ENCODE measurements at regions not wholly inside any gene's neighbourhood (a gene's known extent, or its start where the extent isn't known, plus 50 kb on each side); places are given as distances from the start of the nearest gene placed in this dataset.

GRCh38 chr17:77696151-77696720 is 262.3 kb upstream of the TNRC6C start:
- ATAC-seq: no peak
- peaks cover 11% of the 10 kb centered on the region for H3K4me1 Mint-ChIP-seq
- peaks cover 7% of the 10 kb centered on the region for H3K9me3 Mint-ChIP-seq
- peaks cover 81% of the 10 kb centered on the region for H3K27me3 Mint-ChIP-seq
- no peak overlapping the region for H3K4me3 Mint-ChIP-seq
- no peak overlapping the region for H3K27ac Mint-ChIP-seq
- H3K36me3 Mint-ChIP-seq: no peaks in the 10 kb centered on the region

- Mint-ChIP-seq H3K27me3 (peaks cover 74% of the 10 kb centered on the region), H3K4me1 (peaks cover 6% of the 10 kb centered on the region), H3K36me3 (no peaks in the 10 kb centered on the region), H3K9me3 (peaks cover 11% of the 10 kb centered on the region), H3K4me3 (no peak overlapping the region), H3K27ac (no peak overlapping the region)
- ATAC-seq: no peak
Observed at GRCh38 chr17:77696721-77697460, 261.6 kb upstream of the TNRC6C start.

- ATAC-seq: no peak
- Mint-ChIP-seq H3K36me3 (no peaks in the 10 kb centered on the region), H3K9me3 (peaks cover 17% of the 10 kb centered on the region), H3K27me3 (peaks cover 66% of the 10 kb centered on the region), H3K4me3 (no peak overlapping the region), H3K27ac (no peak overlapping the region), H3K4me1 (no peaks in the 10 kb centered on the region)
Observed at GRCh38 chr17:77697480-77698400, 260.8 kb upstream of the TNRC6C start.

GRCh38 chr17:77698903-77699623 is 259.4 kb upstream of the TNRC6C start:
- no peaks in the 10 kb centered on the region for H3K4me1 Mint-ChIP-seq
- no peak overlapping the region for H3K27ac Mint-ChIP-seq
- H3K27me3 Mint-ChIP-seq: peaks cover 52% of the 10 kb centered on the region
- ATAC-seq: no peak
- no peak overlapping the region for H3K4me3 Mint-ChIP-seq
- H3K9me3 Mint-ChIP-seq: peaks cover 24% of the 10 kb centered on the region
- no peaks in the 10 kb centered on the region for H3K36me3 Mint-ChIP-seq

- H3K4me1 Mint-ChIP-seq: no peaks in the 10 kb centered on the region
- ATAC-seq: no peak
- H3K4me3 Mint-ChIP-seq: no peak overlapping the region
- peaks cover 27% of the 10 kb centered on the region for H3K9me3 Mint-ChIP-seq
- H3K27ac Mint-ChIP-seq: no peak overlapping the region
- H3K36me3 Mint-ChIP-seq: no peaks in the 10 kb centered on the region
- peaks cover 40% of the 10 kb centered on the region for H3K27me3 Mint-ChIP-seq
Observed at GRCh38 chr17:77700165-77700881, 258.2 kb upstream of the TNRC6C start.

- Mint-ChIP-seq H3K4me3 (no peak overlapping the region), H3K36me3 (no peaks in the 10 kb centered on the region), H3K27ac (no peak overlapping the region), H3K27me3 (peaks cover 34% of the 10 kb centered on the region), H3K9me3 (peaks cover 31% of the 10 kb centered on the region), H3K4me1 (no peaks in the 10 kb centered on the region)
- ATAC-seq: no peak
Observed at GRCh38 chr17:77701996-77702395, 256.5 kb upstream of the TNRC6C start.

- peaks cover 31% of the 10 kb centered on the region for H3K9me3 Mint-ChIP-seq
Observed at GRCh38 chr17:77704048-77704815, 254.3 kb upstream of the TNRC6C start.

GRCh38 chr17:77706938-77707337 is 251.6 kb upstream of the TNRC6C start:
- no peak overlapping the region for H3K4me3 Mint-ChIP-seq
- no peaks in the 10 kb centered on the region for H3K36me3 Mint-ChIP-seq
- H3K4me1 Mint-ChIP-seq: no peaks in the 10 kb centered on the region
- no peak for ATAC-seq
- peaks cover 20% of the 10 kb centered on the region for H3K9me3 Mint-ChIP-seq
- H3K27me3 Mint-ChIP-seq: peaks cover 35% of the 10 kb centered on the region
- no peak overlapping the region for H3K27ac Mint-ChIP-seq

More at GRCh38 chr17:77704048-77704815, 254.3 kb upstream of the TNRC6C start:
- H3K27me3 Mint-ChIP-seq: peaks cover 34% of the 10 kb centered on the region
- no peak overlapping the region for H3K27ac Mint-ChIP-seq
- no peak for ATAC-seq
- H3K4me1 Mint-ChIP-seq: no peaks in the 10 kb centered on the region
- H3K4me3 Mint-ChIP-seq: no peak overlapping the region
- H3K36me3 Mint-ChIP-seq: no peaks in the 10 kb centered on the region

- Mint-ChIP-seq H3K4me1 (no peaks in the 10 kb centered on the region), H3K27ac (no peak overlapping the region), H3K4me3 (no peak overlapping the region), H3K27me3 (peaks cover 35% of the 10 kb centered on the region), H3K9me3 (peaks cover 15% of the 10 kb centered on the region), H3K36me3 (no peaks in the 10 kb centered on the region)
- no peak for ATAC-seq
Observed at GRCh38 chr17:77707546-77707945, 251.0 kb upstream of the TNRC6C start.

- H3K36me3 Mint-ChIP-seq: no peaks in the 10 kb centered on the region
- H3K27me3 Mint-ChIP-seq: peaks cover 35% of the 10 kb centered on the region
- H3K9me3 Mint-ChIP-seq: peaks cover 14% of the 10 kb centered on the region
- H3K4me1 Mint-ChIP-seq: no peaks in the 10 kb centered on the region
- H3K27ac Mint-ChIP-seq: no peak overlapping the region
- no peak for ATAC-seq
- H3K4me3 Mint-ChIP-seq: no peak overlapping the region
Observed at GRCh38 chr17:77708049-77708448, 250.5 kb upstream of the TNRC6C start.

GRCh38 chr17:77708936-77709335 is 249.6 kb upstream of the TNRC6C start:
- peaks cover 9% of the 10 kb centered on the region for H3K9me3 Mint-ChIP-seq
- no peak overlapping the region for H3K4me3 Mint-ChIP-seq
- H3K36me3 Mint-ChIP-seq: no peaks in the 10 kb centered on the region
- no peaks in the 10 kb centered on the region for H3K4me1 Mint-ChIP-seq
- no peak overlapping the region for H3K27ac Mint-ChIP-seq
- peaks cover 35% of the 10 kb centered on the region for H3K27me3 Mint-ChIP-seq
- ATAC-seq: no peak

- ATAC-seq: no peak
- Mint-ChIP-seq H3K27me3 (peaks cover 35% of the 10 kb centered on the region), H3K4me3 (no peak overlapping the region), H3K9me3 (peaks cover 11% of the 10 kb centered on the region), H3K27ac (no peak overlapping the region), H3K36me3 (no peaks in the 10 kb centered on the region), H3K4me1 (no peaks in the 10 kb centered on the region)
Observed at GRCh38 chr17:77709594-77709993, 248.9 kb upstream of the TNRC6C start.

GRCh38 chr17:77712578-77712977 is 245.9 kb upstream of the TNRC6C start:
- Mint-ChIP-seq H3K4me1 (no peaks in the 10 kb centered on the region), H3K36me3 (no peaks in the 10 kb centered on the region), H3K27ac (no peak overlapping the region), H3K9me3 (peaks cover 13% of the 10 kb centered on the region), H3K27me3 (peaks cover 44% of the 10 kb centered on the region), H3K4me3 (no peak overlapping the region)
- ATAC-seq: no peak
